IMR-90 (cell line): ENCODE measurements at regions not wholly inside any gene's neighbourhood (a gene's known extent, or its start where the extent isn't known, plus 50 kb on each side); places are given as distances from the start of the nearest gene placed in this dataset.

ENCODE experiments used
- ATAC-seq: fragments of 200-7000 bp; cut with Tn5 transposase; 2 replicates; pipeline ENCODE4 v1.9.1; 2020; ENCODE audit warnings: low read depth, mild to moderate bottlenecking, moderate library complexity
- BruUV-seq: library from RNA; stranded (reverse); fragments of 400-500 nt; replicated peaks from 2 replicates; lab custom pipeline; 2021; lab: Mats Ljungman, UMichigan
- CTCF ChIA-PET: fragments of 300-600 bp; formaldehyde crosslinking; extraction: SDS; loops from one replicate; lab custom pipeline; 2021; ENCODE audit warnings: antibody characterized with exemption; lab: Yijun Ruan, JAX
- POLR2A ChIA-PET: fragments of 300-600 bp; sonication (Branson Sonifier 250); formaldehyde crosslinking; loops from one replicate; lab custom pipeline; 2022; ENCODE audit warnings: antibody characterized with exemption; ENCODE audit not compliant: unreplicated experiment; lab: Charles Lee
- DNase-seq: peaks from one replicate; pipeline ENCODE4 v3.0.0; 2013
- H2AFZ ChIP-seq: replicated peaks from 2 replicates; pipeline ENCODE3; 2013; ENCODE audit warnings: low read length, mild to moderate bottlenecking; ENCODE audit not compliant: poor library complexity
- H2AK5ac ChIP-seq: 2 replicates; pipeline ENCODE4 v1.6.1; 2013; ENCODE audit warnings: low read depth, low read length, inconsistent platforms
- H2AK9ac ChIP-seq: replicated peaks from 2 replicates; pipeline ENCODE3; 2013; ENCODE audit warnings: mild to moderate bottlenecking, low read depth, low read length, moderate library complexity; ENCODE audit not compliant: poor library complexity
- H2BK120ac ChIP-seq: 2 replicates; pipeline ENCODE4 v1.6.1; 2013; ENCODE audit warnings: low read depth, low read length, inconsistent platforms
- H2BK15ac ChIP-seq: 3 replicates; pipeline ENCODE4 v1.6.1; 2013; ENCODE audit warnings: low read depth, low read length, inconsistent platforms
- H2BK20ac ChIP-seq: 2 replicates; pipeline ENCODE4 v1.6.1; 2013; ENCODE audit warnings: low read depth, mild to moderate bottlenecking, inconsistent platforms, low read length, moderate library complexity
- H2BK5ac ChIP-seq: 2 replicates; pipeline ENCODE4 v1.6.1; 2013; ENCODE audit warnings: mild to moderate bottlenecking, low read depth, low read length, inconsistent platforms; ENCODE audit not compliant: poor library complexity, severe bottlenecking
- H3K14ac ChIP-seq: replicated peaks from 2 replicates; pipeline ENCODE4 v1.6.1; 2013; ENCODE audit warnings: low read depth, low read length, inconsistent platforms
- H3K18ac ChIP-seq: 2 replicates; pipeline ENCODE4 v1.6.1; 2013; ENCODE audit warnings: low read depth, low read length, control low read depth
- H3K23ac ChIP-seq: 2 replicates; pipeline ENCODE4 v1.6.1; 2013; ENCODE audit warnings: low read depth, low read length, inconsistent platforms
- H3K27ac ChIP-seq: 2 replicates; pipeline ENCODE4 v1.5.1; 2013; ENCODE audit warnings: mild to moderate bottlenecking, control low read depth, low read length; ENCODE audit not compliant: insufficient read depth
- H3K27me3 ChIP-seq: 2 replicates; pipeline ENCODE4 v1.6.1; 2013; ENCODE audit warnings: low read length; ENCODE audit not compliant: control insufficient read depth, insufficient read depth
- H3K36me3 ChIP-seq: 2 replicates; pipeline ENCODE4 v1.6.1; 2013; ENCODE audit warnings: low read length, mixed read lengths; ENCODE audit not compliant: control insufficient read depth, insufficient read depth
- H3K4ac ChIP-seq: 2 replicates; pipeline ENCODE4 v1.6.1; 2013; ENCODE audit warnings: low read depth, low read length, inconsistent platforms
- H3K4me1 ChIP-seq: 2 replicates; pipeline ENCODE4 v1.6.1; 2013; ENCODE audit warnings: low read length, mixed read lengths; ENCODE audit not compliant: control insufficient read depth, insufficient read depth
- H3K4me2 ChIP-seq: 2 replicates; pipeline ENCODE4 v1.6.1; 2013; ENCODE audit warnings: low read depth, mild to moderate bottlenecking, control low read depth, low read length, moderate library complexity
- H3K4me3 ChIP-seq: 2 replicates; pipeline ENCODE4 v1.5.1; 2013; ENCODE audit warnings: low read depth, mild to moderate bottlenecking, control low read depth, low read length, moderate library complexity; ENCODE audit not compliant: insufficient read depth
- H3K56ac ChIP-seq: 2 replicates; pipeline ENCODE4 v1.6.1; 2013; ENCODE audit warnings: low read length, inconsistent platforms; ENCODE audit not compliant: insufficient read depth; ENCODE audit errors: extremely low read depth
- H3K79me1 ChIP-seq, 2 experiments: 2 replicates each; pipeline ENCODE4 v1.6.1; 2013; ENCODE audit warnings: low read length in 2 of 2, inconsistent platforms in 1 of 2, low read depth in 1 of 2
- H3K9ac ChIP-seq: 2 replicates; pipeline ENCODE4 v1.6.1; 2013; ENCODE audit warnings: low read depth, low read length, control low read depth
- H3K9me1 ChIP-seq: 2 replicates; pipeline ENCODE4 v1.6.1; 2013; ENCODE audit warnings: low read length, inconsistent platforms; ENCODE audit not compliant: insufficient read depth
- H3K9me3 ChIP-seq: 2 replicates; pipeline ENCODE4 v1.6.1; 2013; ENCODE audit warnings: low read length; ENCODE audit not compliant: control insufficient read depth, insufficient read depth
- H4K20me1 ChIP-seq: 2 replicates; pipeline ENCODE4 v1.6.1; 2013; ENCODE audit warnings: low read length, inconsistent platforms; ENCODE audit not compliant: insufficient read depth
- H4K5ac ChIP-seq: 2 replicates; pipeline ENCODE4 v1.6.1; 2013; ENCODE audit warnings: mild to moderate bottlenecking, low read depth, low read length, control low read depth
- H4K8ac ChIP-seq, 2 experiments: 2 replicates each; pipeline ENCODE4 v1.6.1; 2013; ENCODE audit warnings: low read depth in 2 of 2, low read length in 2 of 2, control low read depth in 1 of 2, inconsistent platforms in 1 of 2
- H4K91ac ChIP-seq: 2 replicates; pipeline ENCODE4 v1.6.1; 2013; ENCODE audit warnings: low read depth, low read length, inconsistent platforms; ENCODE audit not compliant: insufficient read depth
- CTCF ChIP-seq: conservative IDR thresholded peaks from 2 replicates; pipeline ENCODE4 v1.5.1; 2012; ENCODE audit warnings: mild to moderate bottlenecking, low read depth, low read length, improper control_type of control experiment
- ELK1 ChIP-seq: fragments of 150-350 bp; IDR thresholded peaks from 2 replicates; pipeline ENCODE4 v1.6.1; 2016; ENCODE audit warnings: low read depth, mild to moderate bottlenecking, low read length, moderate library complexity, borderline replicate concordance
- MXI1 ChIP-seq: IDR thresholded peaks from 2 replicates; pipeline ENCODE4 v1.6.1; 2012; ENCODE audit warnings: low read depth, mild to moderate bottlenecking, low read length, moderate library complexity, borderline replicate concordance
- NFE2L2 ChIP-seq: fragments of 150-350 bp; IDR thresholded peaks from 2 replicates; pipeline ENCODE4 v1.6.1; 2016; ENCODE audit warnings: low read depth, mild to moderate bottlenecking, low read length
- RAD21 ChIP-seq: IDR thresholded peaks from 2 replicates; pipeline ENCODE4 v1.6.1; 2012; ENCODE audit warnings: low read length, improper control_type of control experiment
- WGBS, 2 experiments: methylation state at CpG; one replicate each; pipeline versions ENCODE4 v1.1.5 to v1.1.7; 2013; ENCODE audit warnings: missing lambda C conversion rate in 2 of 2; ENCODE audit not compliant: insufficient read length in 1 of 2; ENCODE audit errors: extremely low coverage in 2 of 2; 5-methylcytosine and 5-hydroxymethylcytosine counted together
- dilution Hi-C: fragments of 300-500 bp; cut with HindIII; formaldehyde crosslinking; loops from one replicate; pipeline ENCODE4 v1.14.3; 2018; ENCODE audit warnings: low sequenced_read_pairs; ENCODE audit not compliant: unreplicated experiment
- in situ Hi-C: fragments of 300-500 bp; cut with MboI; formaldehyde crosslinking; loops from 3 replicates; pipeline ENCODE4 v1.14.3; 2019; ENCODE audit warnings: low sequenced_read_pairs, inconsistent platforms, mixed read lengths
- intact Hi-C: fragments of 100-400 bp; cut with micrococcal nuclease; formaldehyde crosslinking; loops from 2 replicates; pipeline ENCODE4 v1.10.0; 2022

DNA sequence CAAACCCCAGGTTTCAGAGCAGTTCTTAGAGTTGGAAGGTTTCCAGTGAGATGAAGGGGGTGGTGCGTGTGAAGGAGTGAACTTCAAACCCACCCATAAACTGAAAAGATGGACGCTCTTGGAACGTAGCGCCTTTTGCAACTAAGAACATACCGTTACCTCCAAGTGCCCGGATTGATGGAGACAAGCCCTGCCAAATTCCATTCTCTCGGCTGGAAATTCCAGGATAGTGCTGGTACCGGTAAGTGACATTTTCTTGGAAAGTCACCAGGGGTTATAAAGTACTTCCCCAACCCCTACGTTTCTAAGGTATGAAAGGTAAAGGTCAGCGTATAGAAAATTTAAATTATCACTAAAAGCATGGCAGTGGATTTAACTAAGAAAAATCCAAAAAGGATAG is 91.6 kb upstream of the CLDN14 start:
- no CpG with 5 or more reads among the region's 10 CpGs for WGBS, 2 experiments
- Histone ChIP-seq H2BK5ac (no peak overlapping the region), H4K91ac (no peak overlapping the region), H3K36me3 (no peaks in the 10 kb centered on the region), H3K79me1 (no peaks in the 10 kb centered on the region), H3K27me3 (peaks cover 42% of the 10 kb centered on the region), H3K14ac (no peak overlapping the region), H3K9me1 (no peaks in the 10 kb centered on the region), H3K18ac (no peak overlapping the region), H3K4ac (no peak overlapping the region), H3K4me1 (no peaks in the 10 kb centered on the region), H2BK120ac (no peak overlapping the region), H2BK20ac (no peak overlapping the region), H4K20me1 (no peaks in the 10 kb centered on the region), H4K5ac (no peak overlapping the region), H3K27ac (no peak overlapping the region), H4K8ac (no peak overlapping the region), H2AFZ (no peak overlapping the region), H3K4me3 (no peak overlapping the region), H3K9ac (no peak overlapping the region), H3K56ac (no peak overlapping the region), H3K9me3 (no peaks in the 10 kb centered on the region), H3K23ac (no peak overlapping the region), H3K4me2 (no peak overlapping the region), H2AK9ac (no peak overlapping the region), H2BK15ac (no peak overlapping the region), H2AK5ac (no peak overlapping the region)
- no peak for DNase-seq
- POLR2A ChIA-PET: no interaction called here
- in situ Hi-C loops: no loop called here
- intact Hi-C loops: no loop called here
- no TSS peak for BruUV-seq
- CTCF ChIA-PET: no interaction called here
- no peak for ATAC-seq
- dilution Hi-C loops: no loop called here
- TF ChIP-seq RAD21 (no peak), MXI1 (no peak), ELK1 (no peak), NFE2L2 (no peak), CTCF (no peak)
